Mesenchymal stem cell (in vitro differentiated cells and primary cell): ENCODE measurements at regions not wholly inside any gene's neighbourhood (a gene's known extent, or its start where the extent isn't known, plus 50 kb on each side); places are given as distances from the start of the nearest gene placed in this dataset.
"Not testable (repeated sequence)": the region's sequence is repeated elsewhere in the genome, so short reads cannot be mapped to it uniquely, and the experiment has no call there.

Experiments used
- DNase-seq: peaks from one replicate; pipeline ENCODE4 v3.0.0-alpha.2; 2013
- H2AFZ ChIP-seq: one replicate; pipeline ENCODE4 v1.6.1; 2013; ENCODE audit warnings: low read depth, mild to moderate bottlenecking, control low read depth, inconsistent platforms, low read length, moderate library complexity
- H2AK5ac ChIP-seq: 2 replicates; pipeline ENCODE4 v1.6.1; 2013; ENCODE audit warnings: low read length, moderate library complexity, mild to moderate bottlenecking, inconsistent platforms; ENCODE audit not compliant: severe bottlenecking
- H2BK120ac ChIP-seq: one replicate; pipeline ENCODE4 v1.6.1; 2013; ENCODE audit warnings: low read depth, mild to moderate bottlenecking, inconsistent platforms, low read length, moderate library complexity
- H2BK12ac ChIP-seq, 2 experiments: one replicate each; pipeline ENCODE4 v1.6.1; 2013; ENCODE audit warnings: inconsistent platforms in 2 of 2, low read length in 2 of 2, mild to moderate bottlenecking in 2 of 2, moderate library complexity in 2 of 2, control low read depth in 1 of 2
- H2BK15ac ChIP-seq: one replicate; pipeline ENCODE4 v1.6.1; 2013; ENCODE audit warnings: mild to moderate bottlenecking, low read depth, inconsistent platforms; ENCODE audit not compliant: poor library complexity, severe bottlenecking
- H2BK5ac ChIP-seq: 2 replicates; pipeline ENCODE4 v1.6.1; 2013; ENCODE audit warnings: low read depth, mild to moderate bottlenecking, low read length, control low read depth, inconsistent platforms; ENCODE audit not compliant: poor library complexity, severe bottlenecking
- H3K14ac ChIP-seq, 2 experiments: one replicate each; pipeline ENCODE4 v1.6.1; 2013; ENCODE audit warnings: inconsistent platforms in 2 of 2, low read length in 2 of 2, control low read depth in 1 of 2, mild to moderate bottlenecking in 1 of 2, moderate library complexity in 1 of 2
- H3K18ac ChIP-seq, 2 experiments: one replicate each; pipeline ENCODE4 v1.6.1; 2013; ENCODE audit warnings: inconsistent platforms in 2 of 2, low read length in 2 of 2, control low read depth in 1 of 2, low read depth in 1 of 2, mild to moderate bottlenecking in 1 of 2
- H3K23ac ChIP-seq, 2 experiments: one replicate each; pipeline ENCODE4 v1.6.1; 2013; ENCODE audit warnings: inconsistent platforms in 2 of 2, low read length in 2 of 2, mild to moderate bottlenecking in 2 of 2, moderate library complexity in 2 of 2, control low read depth in 1 of 2
- H3K27ac ChIP-seq: 2 replicates; pipeline ENCODE4 v1.5.1; 2013; ENCODE audit warnings: mild to moderate bottlenecking, moderate library complexity, low read length, control low read depth, inconsistent platforms; ENCODE audit not compliant: poor library complexity, severe bottlenecking
- H3K27me3 ChIP-seq, 2 experiments: 2 replicates each; pipeline versions ENCODE4 v1.6.1 to v1.7.0; 2013; ENCODE audit warnings: low read length in 2 of 2, mild to moderate bottlenecking in 2 of 2, moderate library complexity in 2 of 2, control low read depth in 1 of 2, inconsistent platforms in 1 of 2; ENCODE audit not compliant: control insufficient read depth in 1 of 2, insufficient read depth in 1 of 2
- H3K36me3 ChIP-seq, 2 experiments: 2 replicates each; pipeline versions ENCODE4 v1.6.1 to v1.7.0; 2013; ENCODE audit warnings: low read length in 2 of 2, control low read depth in 1 of 2, inconsistent platforms in 1 of 2, low read depth in 1 of 2, mild to moderate bottlenecking in 1 of 2; ENCODE audit not compliant: insufficient read depth in 2 of 2, control insufficient read depth in 1 of 2
- H3K4ac ChIP-seq, 2 experiments: one replicate each; pipeline ENCODE4 v1.6.1; 2013; ENCODE audit warnings: inconsistent platforms in 2 of 2, low read length in 2 of 2, mild to moderate bottlenecking in 2 of 2, moderate library complexity in 2 of 2, control low read depth in 1 of 2, low read depth in 1 of 2
- H3K4me1 ChIP-seq: 2 replicates; pipeline ENCODE4 v1.6.1; 2013; ENCODE audit warnings: low read depth, low read length, control low read depth; ENCODE audit not compliant: control insufficient read depth, insufficient read depth
- H3K4me2 ChIP-seq: 2 replicates; pipeline ENCODE4 v1.6.1; 2013; ENCODE audit warnings: low read length, mild to moderate bottlenecking, inconsistent platforms; ENCODE audit not compliant: poor library complexity, severe bottlenecking
- H3K4me3 ChIP-seq, 2 experiments: 2 replicates each; pipeline versions ENCODE4 v1.5.1 to v1.7.0; 2013; ENCODE audit warnings: low read length in 2 of 2, mild to moderate bottlenecking in 2 of 2, control low read depth in 1 of 2, low read depth in 1 of 2; ENCODE audit not compliant: insufficient read depth in 1 of 2
- H3K79me1 ChIP-seq: replicated peaks from 2 replicates; pipeline ENCODE4 v1.6.1; 2013; ENCODE audit warnings: mild to moderate bottlenecking, control low read depth, low read length, inconsistent platforms; ENCODE audit not compliant: poor library complexity, severe bottlenecking
- H3K9ac ChIP-seq: 2 replicates; pipeline ENCODE4 v1.7.0; 2013; ENCODE audit warnings: mild to moderate bottlenecking, low read length, moderate library complexity
- H3K9me3 ChIP-seq: 2 replicates; pipeline ENCODE4 v1.7.0; 2013; ENCODE audit warnings: mild to moderate bottlenecking, low read length; ENCODE audit not compliant: control insufficient read depth
- H4K8ac ChIP-seq: one replicate; pipeline ENCODE4 v1.6.1; 2013; ENCODE audit warnings: inconsistent platforms, mild to moderate bottlenecking, low read length, moderate library complexity
- H4K91ac ChIP-seq: one replicate; pipeline ENCODE4 v1.6.1; 2013; ENCODE audit warnings: mild to moderate bottlenecking, low read length, inconsistent platforms
- WGBS: methylation state at CpG from one replicate; pipeline ENCODE4 v1.1.7; 2013; ENCODE audit warnings: mixed read lengths; 5-methylcytosine and 5-hydroxymethylcytosine counted together

GRCh38 chr13:76286178-76286577 is 600.0 kb downstream of the KCTD12 start:
- no peaks in the 10 kb centered on the region for H3K4me1 ChIP-seq

GRCh38 chr13:76285463-76285862 is 600.7 kb downstream of the KCTD12 start:
- Histone ChIP-seq H4K91ac (no peak overlapping the region), H3K27ac (no peak overlapping the region), H3K4me2 (no peak overlapping the region), H3K4ac (no peak overlapping the region), H3K14ac (no peak overlapping the region), H3K27me3 (no peaks in the 10 kb centered on the region), H3K36me3 (no peaks in the 10 kb centered on the region), H3K4me1 (no peaks in the 10 kb centered on the region), H2BK5ac (no peak overlapping the region), H3K79me1 (no peaks in the 10 kb centered on the region), H2BK12ac (peak overlapping the region in 1 of 2 experiments; percentile 77), H2BK120ac (no peak overlapping the region), H2AFZ (no peak overlapping the region), H3K4me3 (no peak overlapping the region), H3K18ac (peak overlapping the region in 1 of 2 experiments; percentile 71), H2BK15ac (no peak overlapping the region), H3K9me3 (no peaks in the 10 kb centered on the region), H2AK5ac (peak overlapping the region; percentile 46), H3K9ac (peak overlapping the region; percentile 77), H3K23ac (no peak overlapping the region), H4K8ac (no peak overlapping the region)
- 96% methylated on average over 6 of the region's 6 CpGs for WGBS
- DNase-seq: no peak

More at GRCh38 chr13:76286178-76286577, 600.0 kb downstream of the KCTD12 start:
- Histone ChIP-seq H3K23ac (no peak overlapping the region), H3K36me3 (no peaks in the 10 kb centered on the region), H2BK5ac (no peak overlapping the region), H3K4me2 (no peak overlapping the region), H3K4ac (no peak overlapping the region), H3K9ac (peak overlapping the region; percentile 77), H2BK15ac (no peak overlapping the region), H3K79me1 (no peaks in the 10 kb centered on the region), H2BK12ac (no peak overlapping the region), H3K14ac (no peak overlapping the region), H4K91ac (no peak overlapping the region), H3K9me3 (no peaks in the 10 kb centered on the region), H3K27ac (no peak overlapping the region), H4K8ac (no peak overlapping the region), H2AK5ac (no peak overlapping the region), H2AFZ (no peak overlapping the region), H3K27me3 (no peaks in the 10 kb centered on the region), H3K18ac (no peak overlapping the region), H2BK120ac (no peak overlapping the region), H3K4me3 (no peak overlapping the region)
- peak; percentile 38 for DNase-seq
- 91% methylated on average over 3 of the region's 4 CpGs for WGBS

- H2BK12ac ChIP-seq: not testable (repeated sequence)
- no CpG with 5 or more reads among the region's 1 CpG for WGBS
Observed at GRCh38 chr13:76279766-76280165, 606.4 kb downstream of the KCTD12 start.

GRCh38 chr13:76271728-76272232 is 614.4 kb downstream of the KCTD12 start:
- no peak for DNase-seq
- H3K79me1 ChIP-seq: no peaks in the 10 kb centered on the region
- peak overlapping the region in 1 of 2 experiments; percentile 81 for H3K14ac ChIP-seq
- no peak overlapping the region for H3K4ac ChIP-seq
- H3K36me3 ChIP-seq: no peaks in the 10 kb centered on the region
- peak overlapping the region; percentile 71 for H4K8ac ChIP-seq
- no peaks in the 10 kb centered on the region for H3K9me3 ChIP-seq
- no peaks in the 10 kb centered on the region for H3K27me3 ChIP-seq
- peak overlapping the region in 1 of 2 experiments; percentile 62 for H3K18ac ChIP-seq
- no peak overlapping the region for H3K4me2 ChIP-seq
- H3K23ac ChIP-seq: no peak overlapping the region
- H2BK5ac ChIP-seq: no peak overlapping the region
- no peak overlapping the region for H2BK120ac ChIP-seq
- H3K4me3 ChIP-seq: no peak overlapping the region
- H3K9ac ChIP-seq: no peak overlapping the region
- H2BK12ac ChIP-seq: peak overlapping the region in 1 of 2 experiments; percentile 39
- no peak overlapping the region for H2AFZ ChIP-seq
- no peak overlapping the region for H3K27ac ChIP-seq
- peak overlapping the region; percentile 85 for H4K91ac ChIP-seq
- H3K4me1 ChIP-seq: no peaks in the 10 kb centered on the region
- peak overlapping the region; percentile 89 for H2BK15ac ChIP-seq
- no peak overlapping the region for H2AK5ac ChIP-seq
- 88% methylated on average over 2 of the region's 2 CpGs for WGBS

More at GRCh38 chr13:76279766-76280165, 606.4 kb downstream of the KCTD12 start:
- H3K27ac ChIP-seq, H3K27me3 ChIP-seq, H2BK15ac ChIP-seq, H2BK120ac ChIP-seq, H2AK5ac ChIP-seq, H2AFZ ChIP-seq, DNase-seq, H3K9ac ChIP-seq, H3K4me2 ChIP-seq, H3K4me3 ChIP-seq, H4K8ac ChIP-seq, H3K18ac ChIP-seq, H3K4me1 ChIP-seq, H3K36me3 ChIP-seq, H3K9me3 ChIP-seq, H4K91ac ChIP-seq, H3K14ac ChIP-seq, H3K4ac ChIP-seq, H3K79me1 ChIP-seq, H2BK5ac ChIP-seq, H3K23ac ChIP-seq: not testable (repeated sequence)
